HCT116 (cell line): ENCODE measurements at regions not wholly inside any gene's neighbourhood (a gene's known extent, or its start where the extent isn't known, plus 50 kb on each side); places are given as distances from the start of the nearest gene placed in this dataset.

ENCODE experiments used
- ATAC-seq: fragments of 200-7000 bp; cut with Tn5 transposase; 2 replicates; pipeline ENCODE4 v1.9.1; 2020; ENCODE audit warnings: mild to moderate bottlenecking, moderate library complexity
- BruUV-seq: library from RNA; stranded (reverse); fragments of 400-500 nt; replicated peaks from 2 replicates; lab custom pipeline; 2021; lab: Mats Ljungman, UMichigan
- CTCF ChIA-PET: fragments of 300-600 bp; sonication (Branson Sonifier 250); formaldehyde crosslinking; loops from one replicate; lab custom pipeline; 2021; ENCODE audit warnings: antibody characterized with exemption; lab: Charles Lee
- POLR2A ChIA-PET: fragments of 300-600, 350-600 bp; sonication (Branson Sonifier 250); formaldehyde crosslinking; loops from one replicate; lab custom pipeline; 2021; ENCODE audit warnings: antibody characterized with exemption; lab: Charles Lee
- RAD21 ChIA-PET, 2 experiments: fragments of 300-600 bp; sonication (Branson Sonifier 250); formaldehyde crosslinking; loops; one replicate each; lab custom pipeline; 2023; ENCODE audit warnings: low total read pairs in 2 of 2; ENCODE audit not compliant: uncharacterized antibody in 2 of 2, unreplicated experiment in 2 of 2, low non-redundant PET in 1 of 2; lab: Charles Lee
- DNase-seq: peaks from one replicate; pipeline ENCODE4 v3.0.0-alpha.2; 2010; ENCODE audit warnings: low read depth, low spot score
- H2AFZ ChIP-seq: fragments of 200-600 bp; shearing (Covaris generic), sonication (generic); 2 replicates; pipeline ENCODE4 v1.6.1; 2017; ENCODE audit warnings: low read depth, mixed run types, mixed read lengths, antibody characterized with exemption, low read length; ENCODE audit not compliant: poor library complexity, severe bottlenecking
- H3K27ac ChIP-seq: 2 replicates; pipeline ENCODE4 v1.5.1; 2012; ENCODE audit warnings: low read depth, low read length
- H3K27me3 ChIP-seq: fragments of 200-600 bp; sonication (generic); 2 replicates; pipeline ENCODE4 v1.6.1; 2016; ENCODE audit warnings: mixed run types, low read length, mixed read lengths; ENCODE audit not compliant: insufficient read depth
- H3K36me3 ChIP-seq, 2 experiments: fragments of 200-500 bp in 1 of 2; fragments of 200-600 bp in 1 of 2; sonication (Bioruptor generic) in 1 of 2; sonication (generic) in 1 of 2; 2 replicates each; pipeline versions ENCODE4 v1.5.1 to v1.6.1; 2014 to 2016; ENCODE audit warnings: low read length in 2 of 2, inconsistent platforms in 1 of 2, mixed read lengths in 1 of 2, mixed run types in 1 of 2; ENCODE audit not compliant: insufficient read depth in 2 of 2, control insufficient read depth in 1 of 2
- H3K4me1 ChIP-seq, 2 experiments: fragments of 200-600 bp in 1 of 2; sonication (generic) in 1 of 2; 2 replicates each; pipeline versions ENCODE4 v1.5.1 to v1.6.1; 2012 to 2017; ENCODE audit warnings: low read length in 2 of 2, inconsistent platforms in 1 of 2, mild to moderate bottlenecking in 1 of 2, mixed read lengths in 1 of 2, mixed run types in 1 of 2, moderate library complexity in 1 of 2; ENCODE audit not compliant: insufficient read depth in 2 of 2, control insufficient read depth in 1 of 2
- H3K4me2 ChIP-seq: fragments of 200-600 bp; sonication (generic); 2 replicates; pipeline ENCODE4 v1.6.1; 2017; ENCODE audit warnings: mixed run types, low read length, mixed read lengths
- H3K4me3 ChIP-seq, 2 experiments: fragments of 200-600 bp in 1 of 2; sonication (generic) in 1 of 2; replicated peaks in 1 of 2; 2 replicates each; pipeline ENCODE4 v1.5.1; 2011 to 2016; ENCODE audit warnings: low read length in 2 of 2, control low read depth in 1 of 2, low read depth in 1 of 2, mild to moderate bottlenecking in 1 of 2, mixed read lengths in 1 of 2, mixed run types in 1 of 2
- H3K79me2 ChIP-seq: fragments of 200-600 bp; sonication (generic); 2 replicates; pipeline ENCODE4 v1.6.1; 2017; ENCODE audit warnings: mild to moderate bottlenecking, mixed run types, low read length, moderate library complexity, mixed read lengths; ENCODE audit not compliant: insufficient read depth
- H3K9ac ChIP-seq: fragments of 200-600 bp; sonication (generic); 2 replicates; pipeline ENCODE4 v1.6.1; 2016; ENCODE audit warnings: low read length, mixed read lengths
- H3K9me2 ChIP-seq: fragments of 200-600 bp; sonication (generic), shearing (Covaris generic); 2 replicates; pipeline ENCODE4 v1.6.1; 2017; ENCODE audit warnings: mixed run types, mild to moderate bottlenecking, moderate library complexity; ENCODE audit not compliant: insufficient read depth
- H3K9me3 ChIP-seq, 2 experiments: fragments of 200-500 bp in 1 of 2; fragments of 200-600 bp in 1 of 2; sonication (Bioruptor generic) in 1 of 2; sonication (generic) in 1 of 2; 2 replicates each; pipeline ENCODE4 v1.6.1; 2014 to 2017; ENCODE audit warnings: low read length in 2 of 2, mixed read lengths in 2 of 2, inconsistent platforms in 1 of 2, low read depth in 1 of 2, mild to moderate bottlenecking in 1 of 2, mixed run types in 1 of 2, moderate library complexity in 1 of 2; ENCODE audit not compliant: control insufficient read depth in 1 of 2, insufficient read depth in 1 of 2
- H4K20me1 ChIP-seq: fragments of 200-600 bp; sonication (generic), shearing (Covaris generic); 2 replicates; pipeline ENCODE4 v1.6.1; 2017; ENCODE audit warnings: mixed run types, mild to moderate bottlenecking, moderate library complexity; ENCODE audit not compliant: insufficient read depth
- CBX3 ChIP-seq: IDR thresholded peaks from 2 replicates; pipeline ENCODE4 v1.6.1; 2012; ENCODE audit warnings: low read depth
- CEBPB ChIP-seq: IDR thresholded peaks from 2 replicates; pipeline ENCODE4 v1.6.1; 2012; ENCODE audit warnings: low read depth
- EGR1 ChIP-seq: IDR thresholded peaks from 2 replicates; pipeline ENCODE4 v1.6.1; 2012; ENCODE audit warnings: low read depth
- FOSL1 ChIP-seq: IDR thresholded peaks from 2 replicates; pipeline ENCODE4 v1.6.1; 2012; ENCODE audit warnings: low read depth
- POLR2A ChIP-seq: IDR thresholded peaks from 2 replicates; pipeline ENCODE4 v1.7.0; 2011; ENCODE audit warnings: borderline replicate concordance; ENCODE audit not compliant: insufficient read depth, insufficient read length; ENCODE audit errors: extremely low read depth
- POLR2AphosphoS5 ChIP-seq: IDR thresholded peaks from 2 replicates; pipeline ENCODE4 v1.6.1; 2011; ENCODE audit warnings: mild to moderate bottlenecking, low read depth, low read length, moderate library complexity
- SIN3A ChIP-seq: IDR thresholded peaks from 2 replicates; pipeline ENCODE4 v1.6.1; 2012; ENCODE audit warnings: low read depth
- ZFX ChIP-seq: fragments of 450-650 bp; IDR thresholded peaks from 2 replicates; pipeline ENCODE4 v1.6.1; 2017
- ZNF274 ChIP-seq: fragments of 200-500 bp; sonication (Bioruptor generic); IDR thresholded peaks from 2 replicates; pipeline ENCODE4 v1.6.1; 2014; ENCODE audit warnings: mild to moderate bottlenecking, low read depth, low read length, inconsistent platforms
- intact Hi-C: fragments of 100-400 bp; cut with micrococcal nuclease; formaldehyde crosslinking; loops from 2 replicates; pipeline ENCODE4 v1.10.0; 2022
- TF ChIP-seq, protein P1 (sequence below): IDR thresholded peaks from 2 replicates; pipeline ENCODE4 v1.6.1; 2012
- TF ChIP-seq, protein P2 (sequence below), 3 experiments: fragments of 200-600 bp in 1 of 3; sonication (generic) in 1 of 3; IDR thresholded peaks in 2 of 3; conservative IDR thresholded peaks in 1 of 3; 2 replicates each; pipeline ENCODE4 v1.5.1; 2012 to 2017; ENCODE audit warnings: low read depth in 2 of 3, low read length in 2 of 3, antibody characterized with exemption in 1 of 3, borderline replicate concordance in 1 of 3, control low read depth in 1 of 3, mild to moderate bottlenecking in 1 of 3, mixed read lengths in 1 of 3, mixed run types in 1 of 3, moderate library complexity in 1 of 3; ENCODE audit not compliant: insufficient read depth in 1 of 3
- TF ChIP-seq, protein P3 (sequence below): IDR thresholded peaks from 2 replicates; pipeline ENCODE4 v1.6.1; 2011; ENCODE audit warnings: mild to moderate bottlenecking, low read length, moderate library complexity; ENCODE audit not compliant: insufficient replicate concordance; ENCODE audit errors: extremely low read depth
- TF ChIP-seq, protein P4 (sequence below): IDR thresholded peaks from 2 replicates; pipeline ENCODE4 v1.6.1; 2012; ENCODE audit warnings: low read depth

GRCh38 chr5:125421006-125421405 is 674.6 kb upstream of the ZNF608 start:
- CTCF ChIA-PET = no interaction called here
- POLR2A ChIA-PET = no interaction called here
- DNase-seq = no peak
- ATAC-seq = no peak
- no TSS peak for BruUV-seq
- no peaks in the 10 kb centered on the region for H3K27me3 ChIP-seq
- RAD21 ChIA-PET = no interaction called here
- H2AFZ ChIP-seq = no peak overlapping the region
- intact Hi-C loops = no loop called here
- no peak overlapping the region for H3K4me3 ChIP-seq
- no peaks in the 10 kb centered on the region for H3K9me2 ChIP-seq
- H3K36me3 ChIP-seq = no peaks in the 10 kb centered on the region
- H3K9ac ChIP-seq = no peak overlapping the region
- no peaks in the 10 kb centered on the region for H3K4me1 ChIP-seq
- H3K9me3 ChIP-seq = no peaks in the 10 kb centered on the region
- H3K27ac ChIP-seq = no peak overlapping the region
- H4K20me1 ChIP-seq = no peaks in the 10 kb centered on the region
- TF ChIP-seq POLR2AphosphoS5 (no peak), CEBPB (no peak), FOSL1 (no peak), ZNF274 (no peak), CBX3 (no peak), POLR2A (no peak), SIN3A (no peak), EGR1 (no peak), ZFX (no peak)
- TF ChIP-seq, protein P1, sequence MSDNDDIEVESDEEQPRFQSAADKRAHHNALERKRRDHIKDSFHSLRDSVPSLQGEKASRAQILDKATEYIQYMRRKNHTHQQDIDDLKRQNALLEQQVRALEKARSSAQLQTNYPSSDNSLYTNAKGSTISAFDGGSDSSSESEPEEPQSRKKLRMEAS = no peak
- TF ChIP-seq, protein P2, sequence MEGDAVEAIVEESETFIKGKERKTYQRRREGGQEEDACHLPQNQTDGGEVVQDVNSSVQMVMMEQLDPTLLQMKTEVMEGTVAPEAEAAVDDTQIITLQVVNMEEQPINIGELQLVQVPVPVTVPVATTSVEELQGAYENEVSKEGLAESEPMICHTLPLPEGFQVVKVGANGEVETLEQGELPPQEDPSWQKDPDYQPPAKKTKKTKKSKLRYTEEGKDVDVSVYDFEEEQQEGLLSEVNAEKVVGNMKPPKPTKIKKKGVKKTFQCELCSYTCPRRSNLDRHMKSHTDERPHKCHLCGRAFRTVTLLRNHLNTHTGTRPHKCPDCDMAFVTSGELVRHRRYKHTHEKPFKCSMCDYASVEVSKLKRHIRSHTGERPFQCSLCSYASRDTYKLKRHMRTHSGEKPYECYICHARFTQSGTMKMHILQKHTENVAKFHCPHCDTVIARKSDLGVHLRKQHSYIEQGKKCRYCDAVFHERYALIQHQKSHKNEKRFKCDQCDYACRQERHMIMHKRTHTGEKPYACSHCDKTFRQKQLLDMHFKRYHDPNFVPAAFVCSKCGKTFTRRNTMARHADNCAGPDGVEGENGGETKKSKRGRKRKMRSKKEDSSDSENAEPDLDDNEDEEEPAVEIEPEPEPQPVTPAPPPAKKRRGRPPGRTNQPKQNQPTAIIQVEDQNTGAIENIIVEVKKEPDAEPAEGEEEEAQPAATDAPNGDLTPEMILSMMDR (IDR thresholded peaks at IDR 0.05 in 2 of 3, conservative IDR thresholded peaks at IDR 0.05 in 1 of 3; ENCODE audit: borderline replicate concordance in 1 of 3, insufficient read depth in 1 of 3, low read depth in 2 of 3, low read length in 2 of 3) = no peak
- TF ChIP-seq, protein P3, sequence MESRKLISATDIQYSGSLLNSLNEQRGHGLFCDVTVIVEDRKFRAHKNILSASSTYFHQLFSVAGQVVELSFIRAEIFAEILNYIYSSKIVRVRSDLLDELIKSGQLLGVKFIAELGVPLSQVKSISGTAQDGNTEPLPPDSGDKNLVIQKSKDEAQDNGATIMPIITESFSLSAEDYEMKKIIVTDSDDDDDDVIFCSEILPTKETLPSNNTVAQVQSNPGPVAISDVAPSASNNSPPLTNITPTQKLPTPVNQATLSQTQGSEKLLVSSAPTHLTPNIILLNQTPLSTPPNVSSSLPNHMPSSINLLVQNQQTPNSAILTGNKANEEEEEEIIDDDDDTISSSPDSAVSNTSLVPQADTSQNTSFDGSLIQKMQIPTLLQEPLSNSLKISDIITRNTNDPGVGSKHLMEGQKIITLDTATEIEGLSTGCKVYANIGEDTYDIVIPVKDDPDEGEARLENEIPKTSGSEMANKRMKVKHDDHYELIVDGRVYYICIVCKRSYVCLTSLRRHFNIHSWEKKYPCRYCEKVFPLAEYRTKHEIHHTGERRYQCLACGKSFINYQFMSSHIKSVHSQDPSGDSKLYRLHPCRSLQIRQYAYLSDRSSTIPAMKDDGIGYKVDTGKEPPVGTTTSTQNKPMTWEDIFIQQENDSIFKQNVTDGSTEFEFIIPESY = no peak
- TF ChIP-seq, protein P4, sequence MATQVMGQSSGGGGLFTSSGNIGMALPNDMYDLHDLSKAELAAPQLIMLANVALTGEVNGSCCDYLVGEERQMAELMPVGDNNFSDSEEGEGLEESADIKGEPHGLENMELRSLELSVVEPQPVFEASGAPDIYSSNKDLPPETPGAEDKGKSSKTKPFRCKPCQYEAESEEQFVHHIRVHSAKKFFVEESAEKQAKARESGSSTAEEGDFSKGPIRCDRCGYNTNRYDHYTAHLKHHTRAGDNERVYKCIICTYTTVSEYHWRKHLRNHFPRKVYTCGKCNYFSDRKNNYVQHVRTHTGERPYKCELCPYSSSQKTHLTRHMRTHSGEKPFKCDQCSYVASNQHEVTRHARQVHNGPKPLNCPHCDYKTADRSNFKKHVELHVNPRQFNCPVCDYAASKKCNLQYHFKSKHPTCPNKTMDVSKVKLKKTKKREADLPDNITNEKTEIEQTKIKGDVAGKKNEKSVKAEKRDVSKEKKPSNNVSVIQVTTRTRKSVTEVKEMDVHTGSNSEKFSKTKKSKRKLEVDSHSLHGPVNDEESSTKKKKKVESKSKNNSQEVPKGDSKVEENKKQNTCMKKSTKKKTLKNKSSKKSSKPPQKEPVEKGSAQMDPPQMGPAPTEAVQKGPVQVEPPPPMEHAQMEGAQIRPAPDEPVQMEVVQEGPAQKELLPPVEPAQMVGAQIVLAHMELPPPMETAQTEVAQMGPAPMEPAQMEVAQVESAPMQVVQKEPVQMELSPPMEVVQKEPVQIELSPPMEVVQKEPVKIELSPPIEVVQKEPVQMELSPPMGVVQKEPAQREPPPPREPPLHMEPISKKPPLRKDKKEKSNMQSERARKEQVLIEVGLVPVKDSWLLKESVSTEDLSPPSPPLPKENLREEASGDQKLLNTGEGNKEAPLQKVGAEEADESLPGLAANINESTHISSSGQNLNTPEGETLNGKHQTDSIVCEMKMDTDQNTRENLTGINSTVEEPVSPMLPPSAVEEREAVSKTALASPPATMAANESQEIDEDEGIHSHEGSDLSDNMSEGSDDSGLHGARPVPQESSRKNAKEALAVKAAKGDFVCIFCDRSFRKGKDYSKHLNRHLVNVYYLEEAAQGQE = no peak
- H3K79me2 ChIP-seq = no peaks in the 10 kb centered on the region
- H3K4me2 ChIP-seq = no peak overlapping the region
